NCI-H774 (cell line): ENCODE measurements at regions not wholly inside any gene's neighbourhood (a gene's known extent, or its start where the extent isn't known, plus 50 kb on each side); places are given as distances from the start of the nearest gene placed in this dataset.
"Not testable (repeated sequence)": the region's sequence is repeated elsewhere in the genome, so short reads cannot be mapped to it uniquely, and the experiment has no call there.

Source experiments
- DNase-seq: peaks from one replicate; lab custom pipeline; 2025; lab: John Stamatoyannopoulos, UW

- DNase-seq = no peak
Measured at GRCh38 chr3:159371961-159372360, 570.1 kb downstream of the MFSD1 start.

DNA sequence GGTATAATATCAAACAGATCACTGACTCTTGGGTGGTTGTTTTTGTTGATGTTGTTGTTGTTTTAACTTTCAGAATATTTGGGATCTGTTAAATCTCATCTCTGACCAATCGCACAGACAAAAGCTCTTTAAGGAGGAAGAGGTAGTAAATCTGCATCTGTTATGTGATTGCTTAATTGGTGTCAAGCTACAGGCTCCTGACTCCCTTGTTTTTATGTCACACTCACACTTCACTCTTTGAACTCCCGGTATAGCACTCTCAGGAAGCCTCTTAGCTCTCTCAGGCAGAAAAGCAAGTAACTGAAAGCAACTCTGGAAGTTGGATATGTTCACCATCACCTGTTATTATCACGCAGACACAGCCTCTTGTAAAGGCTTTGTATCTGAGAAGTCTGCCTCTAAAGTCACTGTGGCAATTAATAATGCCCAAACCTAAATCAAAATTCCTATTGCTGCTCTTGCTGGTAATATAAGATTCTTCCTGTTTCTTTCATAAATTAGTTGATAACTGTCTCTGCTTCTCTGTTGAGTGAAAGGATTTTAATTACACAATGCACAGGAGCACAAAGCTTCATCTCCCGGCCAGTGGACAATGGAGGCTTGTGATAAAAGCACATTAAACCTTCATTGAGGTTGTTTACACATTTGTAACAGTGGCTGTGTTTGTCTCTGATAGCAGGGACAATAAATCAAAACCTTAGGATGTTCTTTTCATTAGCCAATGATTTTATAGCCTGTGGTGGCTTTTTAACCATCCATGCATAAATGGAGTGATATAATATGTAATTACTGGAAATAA, 576.7 kb downstream of the MFSD1 start:
- DNase-seq = no peak

GRCh38 chr3:159380891-159381290, 579.0 kb downstream of the MFSD1 start:
- DNase-seq = no peak

DNA sequence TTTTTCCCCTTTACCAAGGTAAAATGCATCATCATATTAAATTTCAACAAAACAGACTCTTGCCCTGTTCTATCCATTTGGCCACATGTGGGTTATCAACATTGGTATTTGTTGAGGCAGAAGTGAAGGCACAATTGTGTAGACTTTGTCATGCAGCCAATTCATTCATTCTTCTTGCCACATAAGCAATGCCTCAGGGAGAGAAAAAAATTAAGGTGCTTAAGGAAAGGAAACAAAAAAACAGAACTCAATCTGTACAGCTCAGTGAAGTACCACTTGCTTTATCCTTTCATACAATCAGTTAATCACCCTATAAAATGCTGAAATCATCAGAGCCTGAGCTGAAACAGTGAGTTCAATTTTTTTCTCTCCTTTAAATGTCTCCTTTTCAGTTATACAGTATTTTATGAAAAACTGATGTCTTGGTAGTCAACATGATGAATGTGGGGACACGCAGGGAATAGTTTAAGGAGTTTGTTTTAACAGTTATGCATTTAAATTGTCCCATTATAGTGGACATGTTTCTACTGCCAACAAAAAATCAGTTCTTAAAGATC, 588.9 kb downstream of the MFSD1 start:
- no peak for DNase-seq

DNA sequence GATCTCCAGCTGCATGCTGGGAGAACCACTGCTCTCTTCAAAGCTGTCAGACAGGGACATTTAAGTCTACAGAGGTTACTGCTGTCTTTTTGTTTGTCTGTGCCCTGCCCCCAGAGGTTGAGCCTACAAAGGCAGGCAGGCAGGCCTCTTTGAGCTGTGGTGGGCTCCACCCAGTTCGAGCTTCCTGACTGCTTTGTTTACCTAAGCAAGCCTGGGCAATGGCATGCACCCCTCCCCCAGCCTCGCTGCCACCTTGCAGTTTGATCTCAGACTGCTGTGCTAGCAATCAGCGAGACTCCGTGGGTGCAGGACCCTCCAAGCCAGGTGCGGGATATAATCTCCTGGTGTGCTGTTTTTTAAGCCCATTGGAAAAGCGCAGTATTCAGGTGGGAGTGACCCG, 591.0 kb upstream of the IL12A start:
- DNase-seq = not testable (repeated sequence)

DNA sequence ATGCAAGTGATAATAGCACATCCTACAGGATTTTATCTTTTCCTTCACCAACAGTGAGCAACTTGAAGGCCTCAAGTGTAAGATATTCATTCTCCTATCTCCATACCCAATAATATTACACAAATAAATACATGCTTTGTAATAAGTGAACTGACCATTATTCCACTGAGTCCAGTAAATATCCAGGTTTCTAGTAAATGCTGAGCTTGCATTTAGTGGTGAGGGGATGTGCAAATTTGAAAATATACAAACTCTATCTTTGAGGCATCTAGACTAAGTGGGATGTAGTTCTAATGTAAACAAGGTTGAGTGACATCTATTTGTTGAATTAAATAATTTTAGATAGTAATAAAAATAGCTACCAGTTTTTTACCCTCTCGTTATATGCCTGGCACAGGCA, 587.6 kb upstream of the IL12A start:
- DNase-seq = no peak

DNA sequence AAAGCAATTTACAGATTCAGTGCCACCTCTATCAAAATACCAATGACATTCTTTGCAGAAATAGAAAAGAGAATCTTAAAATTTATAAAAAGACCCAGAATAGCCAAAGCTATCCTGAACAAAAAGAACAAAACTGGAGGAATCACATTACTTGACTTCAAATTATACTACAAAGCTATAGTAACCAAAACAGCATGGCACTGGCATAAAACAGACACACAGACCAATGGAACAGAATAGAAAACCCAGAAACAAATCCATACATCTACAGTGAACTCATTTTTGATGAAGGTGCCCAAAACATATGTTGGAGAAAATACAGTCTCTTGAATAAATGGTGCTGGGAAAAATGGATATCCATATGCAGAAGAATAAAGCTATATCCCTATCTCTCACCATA, 578.9 kb upstream of the IL12A start:
- not testable (repeated sequence) for DNase-seq

- no peak for DNase-seq
Measured at GRCh38 chr3:159413319-159413718, 575.3 kb upstream of the IL12A start.

DNA sequence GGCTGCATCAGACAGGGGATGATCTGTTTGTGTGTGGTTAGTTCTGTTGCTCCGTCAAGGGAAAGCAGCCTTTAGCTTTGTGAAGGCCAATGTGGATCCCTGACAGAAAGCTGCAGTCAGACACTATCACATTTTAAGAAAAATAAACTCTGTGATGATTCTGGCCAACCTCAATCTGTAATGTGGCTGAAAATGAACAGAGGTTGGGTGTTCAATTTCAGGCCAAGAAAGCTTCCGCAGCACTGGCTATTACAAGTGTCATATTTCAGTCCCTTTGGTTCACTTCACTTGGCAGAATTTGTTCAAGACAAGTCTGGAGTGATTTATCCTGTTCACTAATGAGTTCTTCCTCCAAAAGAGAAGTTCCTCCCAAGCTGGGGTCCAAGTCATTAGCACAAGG, 571.8 kb upstream of the IL12A start:
- no peak for DNase-seq

DNA sequence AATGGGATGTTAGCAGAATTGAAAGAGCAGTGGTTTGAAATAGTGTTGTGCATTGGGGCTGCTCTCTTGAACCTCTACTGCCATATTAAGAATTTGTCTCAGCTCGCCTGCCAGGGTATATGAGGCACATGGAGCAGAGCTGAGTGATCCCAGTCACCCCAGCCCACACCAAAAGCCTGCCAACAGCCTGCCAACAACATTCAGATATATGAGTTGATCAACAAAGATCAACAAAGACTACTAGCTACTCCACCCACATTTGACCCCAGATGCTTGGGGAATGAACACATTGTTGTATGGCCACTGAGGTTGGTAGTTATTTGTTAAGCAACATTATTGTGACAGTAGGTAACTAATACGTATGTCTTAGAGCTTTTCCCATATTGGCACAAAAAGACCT, 570.9 kb upstream of the IL12A start:
- no peak for DNase-seq

DNA sequence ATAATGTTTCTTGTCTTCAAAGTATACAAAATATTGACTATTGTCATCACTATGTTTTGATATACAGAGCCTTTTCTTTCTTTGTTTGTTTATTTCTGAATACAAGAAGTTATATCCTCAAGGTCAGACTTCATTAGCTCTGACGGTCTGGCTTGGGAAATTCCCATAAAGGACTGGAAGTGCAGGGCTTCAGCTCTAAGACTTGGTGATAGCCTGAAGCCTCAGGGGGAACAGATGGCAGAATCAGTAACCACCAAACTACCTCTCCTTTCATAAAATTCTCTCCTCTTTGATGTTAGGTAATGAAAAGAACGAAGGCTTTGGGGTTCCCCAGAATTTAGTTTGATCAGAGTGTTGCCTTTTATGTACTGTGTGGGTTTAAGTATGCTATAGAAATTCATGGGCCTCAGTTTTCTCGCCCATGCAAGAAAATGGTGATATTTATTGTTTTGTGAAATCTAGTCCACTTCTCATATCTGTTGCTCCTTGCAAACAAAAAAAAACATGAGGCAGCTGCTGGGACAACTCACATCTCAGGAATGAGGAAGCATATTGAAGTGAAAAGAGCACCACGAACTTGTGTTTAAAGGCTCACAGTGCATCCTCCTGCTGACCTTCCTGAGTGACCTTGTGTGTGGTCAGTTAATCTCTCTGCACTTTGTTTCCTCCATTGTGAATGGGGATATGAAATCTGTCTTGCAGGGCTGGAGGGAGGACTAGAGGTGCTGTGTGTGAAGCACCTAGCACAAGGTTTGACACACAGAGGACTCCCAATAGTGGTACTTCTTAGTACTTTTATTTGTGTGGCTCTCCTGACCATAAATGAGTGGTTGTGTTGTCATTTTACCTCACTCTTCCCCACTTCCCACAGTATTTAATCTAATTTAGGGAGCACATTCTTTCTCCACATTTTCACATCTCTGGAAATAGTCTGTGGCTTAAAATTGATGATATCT, 569.8 kb upstream of the IL12A start:
- DNase-seq = no peak

- no peak for DNase-seq
Measured at GRCh38 chr3:159429702-159430101, 558.9 kb upstream of the IL12A start.

DNA sequence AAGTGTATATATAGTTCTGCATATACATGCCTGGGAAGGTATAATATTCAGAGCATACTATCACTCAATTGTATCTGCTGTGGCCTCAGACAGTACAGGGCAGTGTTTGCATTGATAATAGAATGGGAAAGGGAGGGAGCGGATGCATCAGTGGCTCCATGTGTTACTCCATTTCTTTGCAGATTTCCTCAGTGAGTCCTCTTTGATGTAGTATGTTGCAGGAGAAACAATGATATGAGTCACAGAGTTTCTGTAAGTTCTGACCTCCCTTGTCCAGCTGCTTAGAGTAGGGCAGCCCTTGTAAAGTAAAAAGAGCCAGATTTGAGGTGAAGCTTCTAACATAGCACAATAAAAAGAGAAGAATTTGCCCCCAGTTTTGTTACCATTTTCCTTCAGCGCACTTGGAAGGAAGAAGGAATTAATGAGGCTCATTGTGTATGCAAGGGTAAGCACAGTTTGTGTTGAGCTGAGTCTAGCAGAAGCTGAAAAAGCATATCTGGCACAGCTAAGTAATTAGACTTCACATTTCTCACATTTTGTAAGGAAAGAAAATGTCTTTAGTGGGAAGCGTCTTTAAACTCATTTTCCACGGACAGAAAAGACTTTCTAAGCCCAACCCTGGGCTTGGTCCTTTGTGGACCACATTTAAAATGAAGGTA, 555.8 kb upstream of the IL12A start:
- DNase-seq = no peak

DNA sequence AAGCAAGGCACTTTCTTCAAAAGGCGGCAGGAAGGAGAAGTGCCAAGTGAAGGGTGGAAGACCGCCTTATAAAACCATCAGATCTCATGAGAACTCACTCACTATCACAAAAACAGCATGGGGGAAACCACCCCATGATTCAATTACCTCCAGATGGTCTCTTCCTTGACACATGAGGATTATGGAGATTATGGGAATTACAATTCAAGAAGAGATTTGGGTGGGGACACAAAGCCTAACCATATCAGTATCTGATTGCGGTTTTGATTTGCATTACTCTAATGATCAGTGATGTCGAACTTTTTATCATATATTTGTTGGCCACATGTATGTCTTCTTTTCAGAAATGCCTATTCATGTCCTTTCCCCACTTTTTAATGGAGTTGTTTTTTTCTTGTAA, 549.3 kb upstream of the IL12A start:
- no peak for DNase-seq

DNA sequence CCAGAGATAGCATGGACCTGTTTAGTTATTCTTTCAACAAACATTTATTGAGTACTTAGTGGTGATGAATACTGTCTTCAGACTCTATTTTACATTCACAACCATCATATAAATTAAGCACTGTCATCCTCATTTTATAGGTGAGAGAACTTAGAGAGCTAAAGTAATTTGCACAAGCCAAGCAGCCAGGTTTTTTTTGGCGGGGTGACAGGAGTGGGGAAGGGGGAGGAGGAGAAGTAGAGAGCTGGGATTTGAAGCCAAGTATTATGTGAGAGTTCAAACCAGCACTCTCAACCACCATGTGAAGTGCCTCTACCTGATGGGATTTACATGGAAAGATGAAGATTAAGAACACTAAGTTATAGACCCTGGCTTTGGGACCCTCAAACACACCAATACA, 547.4 kb upstream of the IL12A start:
- DNase-seq = no peak

GRCh38 chr3:159443266-159443665, 545.4 kb upstream of the IL12A start:
- no peak for DNase-seq

GRCh38 chr3:159447841-159448240, 540.8 kb upstream of the IL12A start:
- no peak for DNase-seq

DNA sequence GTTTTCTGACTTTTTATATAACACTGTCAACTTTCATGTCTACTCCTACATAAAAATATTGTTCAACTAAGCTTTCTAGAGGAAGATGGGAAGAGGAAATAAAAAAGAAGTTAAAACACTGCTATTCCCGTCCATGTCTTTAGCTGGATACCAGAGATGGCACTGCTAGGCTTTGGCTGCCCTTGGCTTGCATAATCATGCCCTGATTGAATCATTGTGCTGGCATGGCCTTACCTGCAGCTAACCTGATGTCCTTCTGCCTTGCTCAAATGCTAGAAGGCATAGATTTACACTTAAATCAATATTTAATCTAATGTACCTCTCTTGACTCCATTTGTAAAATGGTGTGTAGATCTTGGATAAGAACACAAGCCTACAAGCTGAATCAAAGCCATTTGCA, 539.7 kb upstream of the IL12A start:
- no peak for DNase-seq

DNA sequence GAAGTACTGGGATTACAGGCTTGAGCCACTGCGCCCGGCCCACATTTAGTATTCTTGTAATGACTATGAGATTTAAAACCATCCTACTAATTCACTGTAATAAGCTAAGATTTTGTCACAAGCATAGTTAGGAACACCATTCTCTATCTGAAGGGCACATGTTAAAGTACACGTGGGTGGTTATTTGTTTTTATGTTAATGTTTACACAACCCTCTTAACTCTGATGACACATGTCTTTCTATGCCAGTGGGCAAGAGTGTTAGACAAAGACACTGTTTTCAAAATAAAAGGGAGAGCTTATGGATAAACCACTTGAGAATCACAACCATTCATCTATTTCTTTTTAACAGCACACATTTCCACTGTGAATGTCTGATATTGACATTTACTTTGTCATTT, 537.6 kb upstream of the IL12A start:
- peak; percentile 83 for DNase-seq

- DNase-seq = no peak
Measured at GRCh38 chr3:159451482-159451881, 537.2 kb upstream of the IL12A start.

DNA sequence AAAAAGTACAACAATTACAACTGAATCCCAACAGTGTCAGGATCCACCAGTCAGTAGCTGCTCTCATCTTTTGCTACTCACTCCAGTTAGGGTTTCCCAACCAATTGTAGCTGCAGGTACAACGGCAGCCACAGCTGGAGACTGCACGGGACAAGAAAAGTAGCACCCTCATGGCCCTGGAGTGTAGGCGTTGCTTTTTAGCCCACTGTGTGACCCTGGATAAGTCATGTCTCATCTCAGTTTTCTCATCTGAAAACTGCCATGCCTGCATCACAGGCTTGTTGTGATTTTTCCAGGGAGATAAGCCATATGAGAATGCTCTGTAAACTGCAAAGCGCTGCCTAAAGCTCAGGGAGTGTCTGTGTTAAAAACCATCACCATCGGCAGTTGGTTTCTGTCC, 535.6 kb upstream of the IL12A start:
- DNase-seq = no peak

- DNase-seq = no peak
Measured at GRCh38 chr3:159453945-159454344, 534.7 kb upstream of the IL12A start.
